ENCODE measurements at regions not wholly inside any gene's neighbourhood (a gene's known extent, or its start where the extent isn't known, plus 50 kb on each side); places are given as distances from the start of the nearest gene placed in this dataset.

GRCh38 chr20:60820918-60821317 lies 431.1 kb upstream of the CDH4 start:
- DNase-seq: no peak

GRCh38 chr20:60822699-60823607 lies 429.1 kb upstream of the CDH4 start:
- no peak for DNase-seq

- DNase-seq: no peak
These were observed 416.2 kb upstream of the CDH4 start for GRCh38 chr20:60835876-60836275.

GRCh38 chr20:60837173-60837770 lies 414.8 kb upstream of the CDH4 start:
- no peak for DNase-seq

GRCh38 chr20:60838297-60838696 lies 413.8 kb upstream of the CDH4 start:
- DNase-seq: no peak

- DNase-seq: no peak
These were observed 411.1 kb upstream of the CDH4 start for GRCh38 chr20:60840971-60841370.

- no peak for DNase-seq
These were observed 406.9 kb upstream of the CDH4 start for GRCh38 chr20:60845146-60845545.

GRCh38 chr20:60851826-60852704 lies 400.0 kb upstream of the CDH4 start:
- DNase-seq: no peak

- no peak for DNase-seq
These were observed 394.4 kb upstream of the CDH4 start for GRCh38 chr20:60857708-60858107.

GRCh38 chr20:60862601-60863000 lies 389.5 kb upstream of the CDH4 start:
- DNase-seq: no peak

- DNase-seq: no peak
These were observed 388.5 kb upstream of the CDH4 start for GRCh38 chr20:60863548-60863947.

GRCh38 chr20:60867589-60867988 lies 384.5 kb upstream of the CDH4 start:
- DNase-seq: no peak

GRCh38 chr20:60868316-60868891 lies 383.7 kb upstream of the CDH4 start:
- no peak for DNase-seq

GRCh38 chr20:60869087-60869486 lies 383.0 kb upstream of the CDH4 start:
- no peak for DNase-seq

- no peak for DNase-seq
These were observed 382.4 kb upstream of the CDH4 start for GRCh38 chr20:60869625-60870024.

GRCh38 chr20:60870040-60870439 lies 382.0 kb upstream of the CDH4 start:
- DNase-seq: no peak

- DNase-seq: no peak
These were observed 379.8 kb upstream of the CDH4 start for GRCh38 chr20:60872224-60872623.

GRCh38 chr20:60877071-60877857 lies 374.8 kb upstream of the CDH4 start:
- DNase-seq: no peak

- DNase-seq: no peak
These were observed 369.2 kb upstream of the CDH4 start for GRCh38 chr20:60882836-60883235.

GRCh38 chr20:60883496-60883895 lies 368.6 kb upstream of the CDH4 start:
- DNase-seq: no peak

- no peak for DNase-seq
These were observed 367.8 kb upstream of the CDH4 start for GRCh38 chr20:60884277-60884676.

GRCh38 chr20:60888771-60889170 lies 363.3 kb upstream of the CDH4 start:
- DNase-seq: no peak

Data from NCI-H1694 (cell line).